Osteoblast (primary cell): ENCODE measurements at regions not wholly inside any gene's neighbourhood (a gene's known extent, or its start where the extent isn't known, plus 50 kb on each side); places are given as distances from the start of the nearest gene placed in this dataset.

ENCODE experiments used
- DNase-seq: peaks from one replicate; pipeline ENCODE4 v3.0.0; 2011; ENCODE audit warnings: low spot score, mixed read lengths; ENCODE audit not compliant: insufficient read length; ENCODE audit errors: missing footprints
- H2AFZ ChIP-seq: 2 replicates; pipeline ENCODE4 v1.6.0; 2011; ENCODE audit warnings: mild to moderate bottlenecking, low read length
- H3K27ac ChIP-seq: 2 replicates; pipeline ENCODE4 v1.5.1; 2011; ENCODE audit warnings: mild to moderate bottlenecking, low read depth, low read length, moderate library complexity
- H3K27me3 ChIP-seq: 2 replicates; pipeline ENCODE4 v1.6.0; 2012; ENCODE audit warnings: mild to moderate bottlenecking, control low read depth, inconsistent platforms, low read length, moderate library complexity; ENCODE audit not compliant: insufficient read depth
- H3K36me3 ChIP-seq: 2 replicates; pipeline ENCODE4 v1.5.1; 2011; ENCODE audit warnings: mild to moderate bottlenecking, low read length, control low read depth, moderate library complexity; ENCODE audit not compliant: insufficient read depth
- H3K4me1 ChIP-seq: 2 replicates; pipeline ENCODE4 v1.5.1; 2011; ENCODE audit warnings: mild to moderate bottlenecking, low read length, control low read depth, moderate library complexity; ENCODE audit not compliant: insufficient read depth
- H3K4me2 ChIP-seq: 2 replicates; pipeline ENCODE4 v1.6.0; 2011; ENCODE audit warnings: mild to moderate bottlenecking, low read length; ENCODE audit not compliant: insufficient read depth
- H3K4me3 ChIP-seq: fragments of 200-600 bp; sonication (generic); 3 replicates; pipeline ENCODE4 v1.5.1; 2012; ENCODE audit warnings: mild to moderate bottlenecking, low read length, inconsistent platforms; ENCODE audit not compliant: insufficient read depth
- H3K79me2 ChIP-seq: 2 replicates; pipeline ENCODE4 v1.6.0; 2012; ENCODE audit warnings: mild to moderate bottlenecking, low read length, control low read depth, inconsistent platforms; ENCODE audit not compliant: insufficient read depth
- H3K9me3 ChIP-seq: 2 replicates; pipeline ENCODE4 v1.5.1; 2011; ENCODE audit warnings: low read depth, low read length, control low read depth
- H4K20me1 ChIP-seq: 2 replicates; pipeline ENCODE4 v1.6.0; 2012; ENCODE audit warnings: mild to moderate bottlenecking, low read length, control low read depth; ENCODE audit not compliant: insufficient read depth
- CTCF ChIP-seq: IDR thresholded peaks from 2 replicates; pipeline ENCODE4 v1.5.1; 2011; ENCODE audit warnings: mild to moderate bottlenecking, low read depth, low read length, moderate library complexity; ENCODE audit errors: extremely low read depth

GRCh38 chr6:163797296-163797845 is 382.9 kb downstream of the QKI start:
- H3K4me2 ChIP-seq = no peak overlapping the region
- H3K4me1 ChIP-seq = no peaks in the 10 kb centered on the region
- no peaks in the 10 kb centered on the region for H3K36me3 ChIP-seq
- no peaks in the 10 kb centered on the region for H3K9me3 ChIP-seq
- no peaks in the 10 kb centered on the region for H4K20me1 ChIP-seq
- no peaks in the 10 kb centered on the region for H3K79me2 ChIP-seq
- H2AFZ ChIP-seq = no peak overlapping the region
- H3K4me3 ChIP-seq = no peak overlapping the region
- no peak for DNase-seq
- no peaks in the 10 kb centered on the region for H3K27me3 ChIP-seq
- no peak for TF ChIP-seq CTCF
- H3K27ac ChIP-seq = no peak overlapping the region

DNA sequence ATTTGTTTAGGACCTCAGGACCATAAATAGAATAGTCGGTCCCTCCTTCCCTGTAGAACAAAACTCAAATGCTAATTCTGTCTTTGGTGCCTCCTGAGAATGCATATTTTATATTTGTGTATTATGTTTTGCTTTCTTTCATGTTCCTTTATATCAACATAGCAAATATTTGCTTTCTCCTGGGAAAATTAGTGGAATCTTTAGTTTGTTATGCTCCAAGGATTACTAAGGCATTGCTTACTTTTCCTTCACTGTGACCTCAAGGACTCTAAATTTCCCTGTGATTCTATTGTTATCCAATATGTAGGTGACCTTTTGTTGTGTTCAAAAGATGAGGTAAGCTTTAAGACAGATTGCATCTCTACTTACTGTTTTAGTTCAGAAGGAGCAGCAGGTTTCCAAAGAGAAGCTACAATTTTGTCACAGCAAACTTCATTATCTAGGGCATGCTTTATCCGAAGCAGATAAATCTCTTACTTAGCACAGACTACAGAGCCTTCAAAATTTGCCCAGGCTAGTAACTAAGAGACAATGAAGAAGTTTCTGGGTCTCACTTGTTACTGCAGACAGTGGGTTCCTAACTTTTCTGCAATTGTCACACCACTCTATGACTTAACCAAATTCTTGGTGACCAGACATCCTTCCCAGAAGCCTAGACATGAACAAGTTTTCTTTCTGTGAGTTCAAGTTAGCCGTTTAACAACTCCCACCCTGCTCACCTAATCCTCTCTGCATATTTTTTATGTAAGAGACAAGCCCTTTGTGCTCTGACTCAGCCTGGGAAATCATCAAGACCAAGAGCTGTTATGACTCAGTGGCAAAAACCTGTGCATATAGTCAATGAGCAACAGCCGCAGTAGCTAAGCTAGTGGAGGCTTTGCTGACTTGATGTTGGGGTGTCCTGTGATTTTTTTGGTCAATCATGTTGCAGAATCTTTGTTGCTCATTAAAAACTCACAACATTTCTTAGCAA is 378.8 kb downstream of the QKI start:
- Histone ChIP-seq H3K4me2 (no peak overlapping the region), H3K9me3 (no peaks in the 10 kb centered on the region), H3K27me3 (no peaks in the 10 kb centered on the region), H3K79me2 (no peaks in the 10 kb centered on the region), H2AFZ (no peak overlapping the region), H3K36me3 (no peaks in the 10 kb centered on the region), H3K27ac (no peak overlapping the region), H3K4me1 (no peaks in the 10 kb centered on the region), H3K4me3 (no peak overlapping the region), H4K20me1 (no peaks in the 10 kb centered on the region)
- TF ChIP-seq CTCF = no peak
- DNase-seq = no peak

DNA sequence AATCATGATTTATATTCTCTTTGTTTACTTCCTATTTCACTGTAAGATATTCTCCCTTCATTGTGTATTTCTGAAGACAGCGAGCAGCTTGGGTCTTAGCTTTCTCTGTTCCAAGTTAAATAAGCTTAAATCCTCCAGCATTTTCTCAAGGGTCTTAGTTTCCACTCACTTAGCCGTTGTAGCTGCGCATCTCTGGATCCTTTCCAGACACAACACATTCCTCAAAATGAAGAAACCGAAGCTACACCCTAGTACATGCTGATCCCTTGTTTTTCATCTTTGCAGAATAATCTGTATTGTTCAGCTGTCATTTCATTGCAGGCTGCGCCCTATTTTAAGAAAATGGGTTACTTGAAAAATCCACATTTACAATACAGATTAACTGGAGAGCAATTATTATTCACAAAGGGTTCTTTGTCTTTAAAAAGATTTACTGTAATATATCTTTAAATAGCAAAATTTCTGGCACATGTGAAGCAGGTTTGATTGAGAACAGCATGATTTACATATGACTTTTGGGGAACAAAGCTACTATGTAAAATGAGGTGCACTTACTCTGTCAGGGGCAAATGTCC is 375.8 kb downstream of the QKI start:
- Histone ChIP-seq H3K4me3 (no peak overlapping the region), H3K9me3 (no peaks in the 10 kb centered on the region), H4K20me1 (no peaks in the 10 kb centered on the region), H3K4me2 (no peak overlapping the region), H2AFZ (no peak overlapping the region), H3K4me1 (no peaks in the 10 kb centered on the region), H3K36me3 (no peaks in the 10 kb centered on the region), H3K79me2 (no peaks in the 10 kb centered on the region), H3K27me3 (no peaks in the 10 kb centered on the region), H3K27ac (no peak overlapping the region)
- no peak for TF ChIP-seq CTCF
- no peak for DNase-seq
